Mesenchymal stem cell (in vitro differentiated cells and primary cell): ENCODE measurements at regions not wholly inside any gene's neighbourhood (a gene's known extent, or its start where the extent isn't known, plus 50 kb on each side); places are given as distances from the start of the nearest gene placed in this dataset.

ENCODE experiments used
- DNase-seq: peaks from one replicate; pipeline ENCODE4 v3.0.0-alpha.2; 2013
- H2AFZ ChIP-seq: one replicate; pipeline ENCODE4 v1.6.1; 2013; ENCODE audit warnings: low read depth, mild to moderate bottlenecking, control low read depth, inconsistent platforms, low read length, moderate library complexity
- H2AK5ac ChIP-seq: 2 replicates; pipeline ENCODE4 v1.6.1; 2013; ENCODE audit warnings: low read length, moderate library complexity, mild to moderate bottlenecking, inconsistent platforms; ENCODE audit not compliant: severe bottlenecking
- H2BK120ac ChIP-seq: one replicate; pipeline ENCODE4 v1.6.1; 2013; ENCODE audit warnings: low read depth, mild to moderate bottlenecking, inconsistent platforms, low read length, moderate library complexity
- H2BK12ac ChIP-seq, 2 experiments: one replicate each; pipeline ENCODE4 v1.6.1; 2013; ENCODE audit warnings: inconsistent platforms in 2 of 2, low read length in 2 of 2, mild to moderate bottlenecking in 2 of 2, moderate library complexity in 2 of 2, control low read depth in 1 of 2
- H2BK15ac ChIP-seq: one replicate; pipeline ENCODE4 v1.6.1; 2013; ENCODE audit warnings: mild to moderate bottlenecking, low read depth, inconsistent platforms; ENCODE audit not compliant: poor library complexity, severe bottlenecking
- H2BK5ac ChIP-seq: 2 replicates; pipeline ENCODE4 v1.6.1; 2013; ENCODE audit warnings: low read depth, mild to moderate bottlenecking, low read length, control low read depth, inconsistent platforms; ENCODE audit not compliant: poor library complexity, severe bottlenecking
- H3K14ac ChIP-seq, 2 experiments: one replicate each; pipeline ENCODE4 v1.6.1; 2013; ENCODE audit warnings: inconsistent platforms in 2 of 2, low read length in 2 of 2, control low read depth in 1 of 2, mild to moderate bottlenecking in 1 of 2, moderate library complexity in 1 of 2
- H3K18ac ChIP-seq, 2 experiments: one replicate each; pipeline ENCODE4 v1.6.1; 2013; ENCODE audit warnings: inconsistent platforms in 2 of 2, low read length in 2 of 2, control low read depth in 1 of 2, low read depth in 1 of 2, mild to moderate bottlenecking in 1 of 2
- H3K23ac ChIP-seq, 2 experiments: one replicate each; pipeline ENCODE4 v1.6.1; 2013; ENCODE audit warnings: inconsistent platforms in 2 of 2, low read length in 2 of 2, mild to moderate bottlenecking in 2 of 2, moderate library complexity in 2 of 2, control low read depth in 1 of 2
- H3K27ac ChIP-seq: 2 replicates; pipeline ENCODE4 v1.5.1; 2013; ENCODE audit warnings: mild to moderate bottlenecking, moderate library complexity, low read length, control low read depth, inconsistent platforms; ENCODE audit not compliant: poor library complexity, severe bottlenecking
- H3K27me3 ChIP-seq, 2 experiments: 2 replicates each; pipeline versions ENCODE4 v1.6.1 to v1.7.0; 2013; ENCODE audit warnings: low read length in 2 of 2, mild to moderate bottlenecking in 2 of 2, moderate library complexity in 2 of 2, control low read depth in 1 of 2, inconsistent platforms in 1 of 2; ENCODE audit not compliant: control insufficient read depth in 1 of 2, insufficient read depth in 1 of 2
- H3K36me3 ChIP-seq, 2 experiments: 2 replicates each; pipeline versions ENCODE4 v1.6.1 to v1.7.0; 2013; ENCODE audit warnings: low read length in 2 of 2, control low read depth in 1 of 2, inconsistent platforms in 1 of 2, low read depth in 1 of 2, mild to moderate bottlenecking in 1 of 2; ENCODE audit not compliant: insufficient read depth in 2 of 2, control insufficient read depth in 1 of 2
- H3K4ac ChIP-seq, 2 experiments: one replicate each; pipeline ENCODE4 v1.6.1; 2013; ENCODE audit warnings: inconsistent platforms in 2 of 2, low read length in 2 of 2, mild to moderate bottlenecking in 2 of 2, moderate library complexity in 2 of 2, control low read depth in 1 of 2, low read depth in 1 of 2
- H3K4me1 ChIP-seq: 2 replicates; pipeline ENCODE4 v1.6.1; 2013; ENCODE audit warnings: low read depth, low read length, control low read depth; ENCODE audit not compliant: control insufficient read depth, insufficient read depth
- H3K4me2 ChIP-seq: 2 replicates; pipeline ENCODE4 v1.6.1; 2013; ENCODE audit warnings: low read length, mild to moderate bottlenecking, inconsistent platforms; ENCODE audit not compliant: poor library complexity, severe bottlenecking
- H3K4me3 ChIP-seq, 2 experiments: 2 replicates each; pipeline versions ENCODE4 v1.5.1 to v1.7.0; 2013; ENCODE audit warnings: low read length in 2 of 2, mild to moderate bottlenecking in 2 of 2, control low read depth in 1 of 2, low read depth in 1 of 2; ENCODE audit not compliant: insufficient read depth in 1 of 2
- H3K79me1 ChIP-seq: replicated peaks from 2 replicates; pipeline ENCODE4 v1.6.1; 2013; ENCODE audit warnings: mild to moderate bottlenecking, control low read depth, low read length, inconsistent platforms; ENCODE audit not compliant: poor library complexity, severe bottlenecking
- H3K9ac ChIP-seq: 2 replicates; pipeline ENCODE4 v1.7.0; 2013; ENCODE audit warnings: mild to moderate bottlenecking, low read length, moderate library complexity
- H3K9me3 ChIP-seq: 2 replicates; pipeline ENCODE4 v1.7.0; 2013; ENCODE audit warnings: mild to moderate bottlenecking, low read length; ENCODE audit not compliant: control insufficient read depth
- H4K8ac ChIP-seq: one replicate; pipeline ENCODE4 v1.6.1; 2013; ENCODE audit warnings: inconsistent platforms, mild to moderate bottlenecking, low read length, moderate library complexity
- H4K91ac ChIP-seq: one replicate; pipeline ENCODE4 v1.6.1; 2013; ENCODE audit warnings: mild to moderate bottlenecking, low read length, inconsistent platforms
- WGBS: methylation state at CpG from one replicate; pipeline ENCODE4 v1.1.7; 2013; ENCODE audit warnings: mixed read lengths; 5-methylcytosine and 5-hydroxymethylcytosine counted together

DNA sequence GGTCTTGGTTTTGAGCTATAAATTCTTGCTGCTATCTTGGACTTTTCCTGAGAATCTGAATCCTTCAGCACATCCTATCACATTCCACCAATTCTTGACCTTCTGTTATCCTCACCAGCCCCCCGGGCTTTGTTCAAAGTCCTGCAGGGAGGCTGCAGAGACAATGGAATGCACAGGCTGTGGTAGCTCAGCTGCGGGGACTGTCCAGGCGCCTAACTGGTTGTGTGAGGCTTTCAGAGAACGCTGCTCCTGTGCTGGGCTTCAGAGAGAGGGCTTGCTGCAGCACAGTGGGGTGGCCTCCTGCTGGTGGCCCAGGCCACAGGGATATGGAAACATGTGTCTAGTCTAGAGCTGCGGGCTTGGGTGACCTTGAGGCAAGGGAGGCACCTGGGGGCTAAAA, 196.3 kb upstream of the GATB start:
- Histone ChIP-seq H3K79me1 (no peaks in the 10 kb centered on the region), H2BK12ac (no peak overlapping the region), H3K4me3 (no peak overlapping the region), H2BK120ac (no peak overlapping the region), H3K36me3 (no peaks in the 10 kb centered on the region), H3K4me2 (no peak overlapping the region), H4K91ac (no peak overlapping the region), H3K18ac (no peak overlapping the region), H3K9ac (no peak overlapping the region), H3K27ac (peak overlapping the region; percentile 8), H2AK5ac (no peak overlapping the region), H2BK5ac (no peak overlapping the region), H2AFZ (no peak overlapping the region), H3K9me3 (peaks cover 5% of the 10 kb centered on the region), H3K27me3 (peaks cover 0 to 15% of the 10 kb centered on the region in 2 experiments), H3K4ac (no peak overlapping the region), H4K8ac (no peak overlapping the region), H3K23ac (no peak overlapping the region), H3K14ac (no peak overlapping the region), H3K4me1 (peaks cover 6% of the 10 kb centered on the region), H2BK15ac (no peak overlapping the region)
- 43% methylated on average over 5 of the region's 5 CpGs for WGBS
- DNase-seq, result peak; percentile 3

DNA sequence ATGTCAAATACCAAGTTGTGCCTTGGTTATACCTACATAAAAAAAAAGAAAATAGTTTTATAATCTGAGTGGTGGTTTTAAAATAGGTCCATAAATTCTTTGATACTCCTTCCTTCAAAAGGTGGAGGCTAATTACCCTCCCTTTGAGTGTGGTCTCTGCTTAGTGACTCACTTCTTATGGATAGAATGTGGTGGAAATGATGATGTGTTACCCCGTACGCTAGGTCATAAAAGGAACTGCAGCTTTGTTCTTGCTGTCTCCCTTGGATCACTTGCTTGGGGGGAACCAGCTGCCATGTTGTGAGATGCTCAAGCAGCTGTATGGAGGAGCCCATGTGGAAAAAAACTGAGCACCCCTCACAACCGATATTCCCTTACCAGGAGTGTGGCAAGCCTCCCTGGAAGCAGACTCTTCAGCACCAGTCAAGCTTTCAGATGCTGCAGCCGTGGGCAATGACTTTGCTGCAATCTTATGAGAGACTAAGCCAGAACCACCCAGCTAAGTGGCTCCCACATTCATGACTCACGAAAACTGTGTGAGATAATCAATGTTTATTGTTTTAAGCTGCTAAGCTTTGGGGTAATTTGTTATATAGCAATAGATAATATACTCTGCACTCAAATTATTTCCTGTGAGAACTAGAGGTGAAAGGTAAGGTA, 195.0 kb upstream of the GATB start:
- H3K27ac ChIP-seq, result no peak overlapping the region
- H2BK12ac ChIP-seq, result no peak overlapping the region
- H3K9ac ChIP-seq, result no peak overlapping the region
- H3K4me2 ChIP-seq, result no peak overlapping the region
- peaks cover 0 to 9% of the 10 kb centered on the region in 2 experiments for H3K27me3 ChIP-seq
- peaks cover 8% of the 10 kb centered on the region for H3K4me1 ChIP-seq
- H3K23ac ChIP-seq, result no peak overlapping the region
- no peak overlapping the region for H2BK120ac ChIP-seq
- no peak overlapping the region for H3K4ac ChIP-seq
- no peak overlapping the region for H4K91ac ChIP-seq
- no peak overlapping the region for H2BK5ac ChIP-seq
- H3K4me3 ChIP-seq, result no peak overlapping the region
- H2AFZ ChIP-seq, result no peak overlapping the region
- H3K18ac ChIP-seq, result no peak overlapping the region
- H3K36me3 ChIP-seq, result no peaks in the 10 kb centered on the region
- no peak overlapping the region for H2AK5ac ChIP-seq
- no peak overlapping the region for H4K8ac ChIP-seq
- H3K79me1 ChIP-seq, result no peaks in the 10 kb centered on the region
- no peak overlapping the region for H3K14ac ChIP-seq
- peaks cover 5% of the 10 kb centered on the region for H3K9me3 ChIP-seq
- no peak overlapping the region for H2BK15ac ChIP-seq
- 88% methylated on average over 4 of the region's 5 CpGs for whole genome bisulfite sequencing
- peak; percentile 39 for DNase-seq

DNA sequence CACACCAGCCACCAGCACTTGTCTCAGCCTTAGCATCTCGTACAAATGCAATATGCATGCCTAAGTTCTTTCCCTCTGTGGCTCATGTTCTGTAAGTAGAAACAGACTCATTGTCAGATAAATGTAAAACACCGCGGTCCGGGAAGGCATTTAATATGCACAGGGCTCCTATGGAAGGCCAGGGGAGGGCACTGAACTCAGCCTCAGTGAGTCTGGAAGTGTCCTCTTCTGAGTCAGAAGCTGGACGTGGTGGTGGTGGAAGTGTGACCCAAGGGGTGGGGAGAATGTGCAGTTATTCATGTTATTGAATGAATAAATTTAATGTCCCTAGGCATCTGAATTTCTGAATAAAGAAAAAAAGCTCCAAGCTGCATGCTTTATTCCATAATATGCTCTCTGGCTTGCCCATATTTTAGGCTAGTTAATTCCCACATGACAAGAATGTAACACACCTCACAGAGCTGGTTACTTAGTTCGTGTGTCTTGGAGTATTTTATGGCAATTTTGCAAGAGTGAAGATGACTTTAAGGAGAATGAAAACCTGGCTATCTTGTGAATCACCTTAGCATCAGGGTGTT, 193.1 kb upstream of the GATB start:
- Histone ChIP-seq H3K36me3 (no peaks in the 10 kb centered on the region), H3K18ac (no peak overlapping the region), H2BK12ac (no peak overlapping the region), H2AK5ac (no peak overlapping the region), H4K8ac (no peak overlapping the region), H3K4me2 (no peak overlapping the region), H2BK15ac (no peak overlapping the region), H3K9ac (no peak overlapping the region), H2BK120ac (no peak overlapping the region), H3K4me1 (peaks cover 8% of the 10 kb centered on the region), H3K14ac (no peak overlapping the region), H4K91ac (no peak overlapping the region), H3K9me3 (peaks cover 5% of the 10 kb centered on the region), H3K4me3 (no peak overlapping the region), H3K4ac (no peak overlapping the region), H3K79me1 (no peaks in the 10 kb centered on the region), H3K27me3 (peaks cover 0 to 4% of the 10 kb centered on the region in 2 experiments), H3K23ac (no peak overlapping the region), H2BK5ac (no peak overlapping the region), H2AFZ (no peak overlapping the region), H3K27ac (no peak overlapping the region)
- 87% methylated on average over 6 of the region's 6 CpGs for WGBS
- no peak for DNase-seq

DNA sequence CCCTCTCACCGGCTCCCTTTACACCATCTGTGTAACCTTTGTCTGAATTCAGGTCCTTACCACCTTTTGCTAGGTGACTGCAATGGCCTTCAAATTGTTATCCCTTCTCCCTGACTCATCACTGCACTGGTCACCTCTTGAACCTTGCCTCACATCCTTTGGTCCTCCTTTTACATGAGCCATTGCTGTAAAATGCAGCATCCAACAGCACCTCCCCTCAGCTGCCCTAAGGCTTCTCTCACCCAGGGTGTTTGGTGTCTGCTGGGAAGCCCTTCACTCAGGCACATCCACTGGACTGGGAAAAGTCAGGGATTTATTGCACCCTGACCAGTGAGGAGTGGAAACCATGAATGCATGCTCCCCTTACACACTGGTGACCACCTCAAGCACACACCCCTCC, 192.5 kb upstream of the GATB start:
- Histone ChIP-seq H3K27me3 (peaks cover 0 to 4% of the 10 kb centered on the region in 2 experiments), H3K4ac (no peak overlapping the region), H3K27ac (no peak overlapping the region), H3K36me3 (no peaks in the 10 kb centered on the region), H3K79me1 (no peaks in the 10 kb centered on the region), H3K4me1 (peaks cover 8% of the 10 kb centered on the region), H3K14ac (no peak overlapping the region), H2AK5ac (no peak overlapping the region), H3K18ac (no peak overlapping the region), H4K8ac (no peak overlapping the region), H3K9me3 (peaks cover 5% of the 10 kb centered on the region), H2BK12ac (no peak overlapping the region), H3K4me2 (no peak overlapping the region), H3K4me3 (no peak overlapping the region), H4K91ac (no peak overlapping the region), H2BK5ac (no peak overlapping the region), H3K9ac (no peak overlapping the region), H2BK15ac (no peak overlapping the region), H3K23ac (no peak overlapping the region), H2BK120ac (no peak overlapping the region), H2AFZ (no peak overlapping the region)
- WGBS, result 91% methylated on average over 1 of the region's 1 CpG
- no peak for DNase-seq
